ENCODE measurements at regions not wholly inside any gene's neighbourhood (a gene's known extent, or its start where the extent isn't known, plus 50 kb on each side); places are given as distances from the start of the nearest gene placed in this dataset.

DNA sequence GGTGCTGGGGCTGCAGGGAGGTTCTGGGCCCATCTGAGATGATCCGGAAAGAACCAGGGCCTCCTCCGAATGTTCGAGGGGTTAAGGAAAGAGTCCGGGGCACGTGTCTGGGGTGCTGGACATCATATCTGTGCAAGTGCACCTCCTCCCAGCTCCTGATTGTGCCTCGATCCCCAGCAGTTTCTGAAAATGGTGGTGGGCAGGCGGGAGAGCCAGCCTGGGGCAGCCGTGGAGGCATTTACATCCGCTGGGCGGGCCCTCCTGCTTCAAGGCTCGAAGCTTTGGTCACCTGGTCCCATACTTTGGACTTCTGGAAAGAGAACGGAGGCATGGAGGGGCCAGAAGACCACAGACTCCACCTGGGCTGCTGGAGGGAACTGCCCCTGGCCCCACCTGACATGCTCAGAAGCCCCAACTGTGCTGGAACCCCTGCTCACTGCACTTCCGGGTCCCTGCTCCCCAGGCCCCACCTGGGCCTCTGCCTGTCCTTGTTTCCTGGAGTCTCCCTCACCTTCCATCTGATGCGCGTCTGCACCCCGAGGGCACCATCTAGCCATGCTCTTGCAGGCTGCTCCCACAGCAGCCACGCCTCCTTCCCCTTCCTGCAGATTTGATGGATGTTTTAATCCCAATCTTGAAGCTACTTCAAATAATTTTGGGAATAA is 119.2 kb upstream of the HDAC4 start:
- TF ChIP-seq, protein P1, sequence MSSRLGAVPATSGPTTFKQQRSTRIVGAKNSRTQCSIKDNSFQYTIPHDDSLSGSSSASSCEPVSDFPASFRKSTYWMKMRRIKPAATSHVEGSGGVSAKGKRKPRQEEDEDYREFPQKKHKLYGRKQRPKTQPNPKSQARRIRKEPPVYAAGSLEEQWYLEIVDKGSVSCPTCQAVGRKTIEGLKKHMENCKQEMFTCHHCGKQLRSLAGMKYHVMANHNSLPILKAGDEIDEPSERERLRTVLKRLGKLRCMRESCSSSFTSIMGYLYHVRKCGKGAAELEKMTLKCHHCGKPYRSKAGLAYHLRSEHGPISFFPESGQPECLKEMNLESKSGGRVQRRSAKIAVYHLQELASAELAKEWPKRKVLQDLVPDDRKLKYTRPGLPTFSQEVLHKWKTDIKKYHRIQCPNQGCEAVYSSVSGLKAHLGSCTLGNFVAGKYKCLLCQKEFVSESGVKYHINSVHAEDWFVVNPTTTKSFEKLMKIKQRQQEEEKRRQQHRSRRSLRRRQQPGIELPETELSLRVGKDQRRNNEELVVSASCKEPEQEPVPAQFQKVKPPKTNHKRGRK (tag; IDR thresholded peaks at IDR 0.05) = no peak
- TF ChIP-seq ARID1B (IDR thresholded peaks at IDR 0.05) (no peak), HDAC3 (IDR thresholded peaks at IDR 0.05; ENCODE audit: borderline replicate concordance, partially characterized antibody) (no peak), SIRT6 (IDR thresholded peaks at IDR 0.05; ENCODE audit: low read depth, low read length) (no peak), POLR2AphosphoS5 (IDR thresholded peaks at IDR 0.05; ENCODE audit: control insufficient read depth, insufficient read depth, low read depth, low read length) (no peak), IRF2 (CRISPR knock-in tag; IDR thresholded peaks at IDR 0.05) (no peak)
- TF ChIP-seq, protein P2, sequence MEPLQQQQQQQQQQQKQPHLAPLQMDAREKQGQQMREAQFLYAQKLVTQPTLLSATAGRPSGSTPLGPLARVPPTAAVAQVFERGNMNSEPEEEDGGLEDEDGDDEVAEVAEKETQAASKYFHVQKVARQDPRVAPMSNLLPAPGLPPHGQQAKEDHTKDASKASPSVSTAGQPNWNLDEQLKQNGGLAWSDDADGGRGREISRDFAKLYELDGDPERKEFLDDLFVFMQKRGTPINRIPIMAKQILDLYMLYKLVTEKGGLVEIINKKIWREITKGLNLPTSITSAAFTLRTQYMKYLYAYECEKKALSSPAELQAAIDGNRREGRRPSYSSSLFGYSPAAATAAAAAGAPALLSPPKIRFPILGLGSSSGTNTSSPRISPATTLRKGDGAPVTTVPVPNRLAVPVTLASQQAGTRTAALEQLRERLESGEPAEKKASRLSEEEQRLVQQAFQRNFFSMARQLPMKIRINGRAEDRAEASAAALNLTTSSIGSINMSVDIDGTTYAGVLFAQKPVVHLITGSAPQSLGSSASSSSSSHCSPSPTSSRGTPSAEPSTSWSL (CRISPR knock-in tag; IDR thresholded peaks at IDR 0.05; ENCODE audit: borderline replicate concordance) = no peak
- TF ChIP-seq, protein P3, sequence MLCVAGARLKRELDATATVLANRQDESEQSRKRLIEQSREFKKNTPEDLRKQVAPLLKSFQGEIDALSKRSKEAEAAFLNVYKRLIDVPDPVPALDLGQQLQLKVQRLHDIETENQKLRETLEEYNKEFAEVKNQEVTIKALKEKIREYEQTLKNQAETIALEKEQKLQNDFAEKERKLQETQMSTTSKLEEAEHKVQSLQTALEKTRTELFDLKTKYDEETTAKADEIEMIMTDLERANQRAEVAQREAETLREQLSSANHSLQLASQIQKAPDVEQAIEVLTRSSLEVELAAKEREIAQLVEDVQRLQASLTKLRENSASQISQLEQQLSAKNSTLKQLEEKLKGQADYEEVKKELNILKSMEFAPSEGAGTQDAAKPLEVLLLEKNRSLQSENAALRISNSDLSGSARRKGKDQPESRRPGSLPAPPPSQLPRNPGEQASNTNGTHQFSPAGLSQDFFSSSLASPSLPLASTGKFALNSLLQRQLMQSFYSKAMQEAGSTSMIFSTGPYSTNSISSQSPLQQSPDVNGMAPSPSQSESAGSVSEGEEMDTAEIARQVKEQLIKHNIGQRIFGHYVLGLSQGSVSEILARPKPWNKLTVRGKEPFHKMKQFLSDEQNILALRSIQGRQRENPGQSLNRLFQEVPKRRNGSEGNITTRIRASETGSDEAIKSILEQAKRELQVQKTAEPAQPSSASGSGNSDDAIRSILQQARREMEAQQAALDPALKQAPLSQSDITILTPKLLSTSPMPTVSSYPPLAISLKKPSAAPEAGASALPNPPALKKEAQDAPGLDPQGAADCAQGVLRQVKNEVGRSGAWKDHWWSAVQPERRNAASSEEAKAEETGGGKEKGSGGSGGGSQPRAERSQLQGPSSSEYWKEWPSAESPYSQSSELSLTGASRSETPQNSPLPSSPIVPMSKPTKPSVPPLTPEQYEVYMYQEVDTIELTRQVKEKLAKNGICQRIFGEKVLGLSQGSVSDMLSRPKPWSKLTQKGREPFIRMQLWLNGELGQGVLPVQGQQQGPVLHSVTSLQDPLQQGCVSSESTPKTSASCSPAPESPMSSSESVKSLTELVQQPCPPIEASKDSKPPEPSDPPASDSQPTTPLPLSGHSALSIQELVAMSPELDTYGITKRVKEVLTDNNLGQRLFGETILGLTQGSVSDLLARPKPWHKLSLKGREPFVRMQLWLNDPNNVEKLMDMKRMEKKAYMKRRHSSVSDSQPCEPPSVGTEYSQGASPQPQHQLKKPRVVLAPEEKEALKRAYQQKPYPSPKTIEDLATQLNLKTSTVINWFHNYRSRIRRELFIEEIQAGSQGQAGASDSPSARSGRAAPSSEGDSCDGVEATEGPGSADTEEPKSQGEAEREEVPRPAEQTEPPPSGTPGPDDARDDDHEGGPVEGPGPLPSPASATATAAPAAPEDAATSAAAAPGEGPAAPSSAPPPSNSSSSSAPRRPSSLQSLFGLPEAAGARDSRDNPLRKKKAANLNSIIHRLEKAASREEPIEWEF (CRISPR knock-in tag; IDR thresholded peaks at IDR 0.05) = no peak
- Histone ChIP-seq H3K4me2 (ENCODE audit: insufficient read depth, low read length) (no peak overlapping the region), H3K36me3 (ENCODE audit: control insufficient read depth, insufficient read depth, low read length) (no peaks in the 10 kb centered on the region), H3K9ac (ENCODE audit: insufficient read depth in 1 of 2, low read depth in 2 of 2, low read length in 2 of 2) (no peak overlapping the region), H3K27ac (ENCODE audit: extremely low read depth, low read depth, low read length) (no peak overlapping the region), H3K9me3 (replicated peaks; ENCODE audit: control insufficient read depth, insufficient read depth, low read depth, low read length) (no peaks in the 10 kb centered on the region), H4K20me1 (replicated peaks; ENCODE audit: control insufficient read depth, insufficient read depth, low read length) (no peaks in the 10 kb centered on the region), H3K4me1 (replicated peaks in 1 of 2; ENCODE audit: control insufficient read depth in 2 of 2, insufficient read depth in 2 of 2, low read length in 2 of 2) (no peaks in the 10 kb centered on the region; a peak in 1 of 5 replicates), H2AFZ (ENCODE audit: low read depth, low read length) (no peak overlapping the region), H3K79me2 (ENCODE audit: control insufficient read depth, insufficient read depth, low read length) (no peaks in the 10 kb centered on the region), H3K27me3 (ENCODE audit: control insufficient read depth in 2 of 2, insufficient read depth in 2 of 2, low read length in 2 of 2) (peaks cover 4 to 63% of the 10 kb centered on the region in 2 experiments; a peak in 4 of 5 replicates), H3K4me3 (no peak overlapping the region), H3K9me1 (ENCODE audit: control insufficient read depth, insufficient read depth, low read length) (no peaks in the 10 kb centered on the region)
- FAIRE-seq (no peak), DNase-seq (ENCODE audit: extremely low read depth in 1 of 4, low spot score in 3 of 4) (no peak), ATAC-seq (no peak)
- ChIA-PET CTCF (ENCODE audit: low intra/inter-chr PET ratio) (no interaction called here), POLR2A (no interaction called here)
- 3% methylated on average over 9 of the region's 17 CpGs for WGBS (ENCODE audit: insufficient coverage, low coverage, missing lambda C conversion rate)
- in situ Hi-C loops (cut with MboI) = no loop called here
- no TSS peak for BruUV-seq (replicated peaks)
- intact Hi-C loops (cut with micrococcal nuclease) = no loop called here
